ENCODE measurements at regions not wholly inside any gene's neighbourhood (a gene's known extent, or its start where the extent isn't known, plus 50 kb on each side); places are given as distances from the start of the nearest gene placed in this dataset.

DNA sequence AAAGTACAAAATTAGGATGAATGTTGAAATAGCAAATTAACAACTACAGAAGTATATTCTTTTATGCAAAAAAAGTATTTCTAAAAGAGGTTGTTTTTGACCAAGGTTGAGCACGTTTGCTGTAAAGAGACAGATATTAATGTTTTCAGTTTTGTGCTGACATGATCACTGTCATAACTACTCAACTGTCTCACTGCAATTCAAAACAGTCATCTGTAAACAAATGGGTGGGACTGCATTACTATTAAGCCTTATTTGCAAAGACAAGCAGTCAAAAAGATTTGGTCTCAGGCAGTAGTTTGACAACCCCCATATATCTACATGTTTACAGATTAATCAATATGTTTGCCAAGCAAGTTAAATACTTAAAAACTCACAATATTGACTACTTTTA is 109.1 kb upstream of the ZNF385D start:
- H3K36me3 ChIP-seq (ENCODE audit: control insufficient read depth, insufficient read depth, low read length), result no peaks in the 10 kb centered on the region
- no peak overlapping the region for H3K9ac ChIP-seq (ENCODE audit: low read length)
- H3K4me3 ChIP-seq (ENCODE audit: low read length), result no peak overlapping the region
- no peaks in the 10 kb centered on the region for H3K27me3 ChIP-seq (ENCODE audit: control insufficient read depth, insufficient read depth, low read length)
- no peak overlapping the region for H3K27ac ChIP-seq (ENCODE audit: low read depth, low read length)
- H3K4me1 ChIP-seq (ENCODE audit: control insufficient read depth, insufficient read depth, low read length), result no peaks in the 10 kb centered on the region

- H3K9ac ChIP-seq (ENCODE audit: low read length), result no peak overlapping the region
- no peak overlapping the region for H3K4me3 ChIP-seq (ENCODE audit: low read length)
- no peaks in the 10 kb centered on the region for H3K36me3 ChIP-seq (ENCODE audit: control insufficient read depth, insufficient read depth, low read length)
- no peaks in the 10 kb centered on the region for H3K27me3 ChIP-seq (ENCODE audit: control insufficient read depth, insufficient read depth, low read length)
- H3K4me1 ChIP-seq (ENCODE audit: control insufficient read depth, insufficient read depth, low read length), result no peaks in the 10 kb centered on the region
- no peak overlapping the region for H3K27ac ChIP-seq (ENCODE audit: low read depth, low read length)
Measured at GRCh38 chr3:21860657-21861056, 109.6 kb upstream of the ZNF385D start.

DNA sequence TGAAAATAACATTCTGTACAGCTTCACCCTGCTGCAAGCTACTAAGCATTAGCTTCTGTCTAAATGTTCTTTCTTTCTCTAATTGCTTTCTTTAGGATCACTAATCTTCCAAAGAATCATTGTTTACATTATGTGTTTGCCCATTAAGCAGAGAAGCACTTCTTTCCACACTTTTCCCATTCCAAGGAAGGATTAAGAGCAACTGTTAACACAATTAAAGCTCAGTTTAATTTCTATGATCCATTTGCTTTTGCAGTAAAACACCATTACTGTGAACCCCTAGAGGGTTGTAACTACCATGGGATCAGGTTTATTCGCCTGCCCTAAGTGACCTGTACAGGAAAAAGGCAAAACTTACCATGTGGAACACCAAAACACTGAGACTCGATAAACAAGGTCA is 125.8 kb upstream of the ZNF385D start:
- Histone ChIP-seq H3K9ac (ENCODE audit: low read length) (no peak overlapping the region), H3K4me1 (ENCODE audit: control insufficient read depth, insufficient read depth, low read length) (no peaks in the 10 kb centered on the region), H3K27ac (ENCODE audit: low read depth, low read length) (no peak overlapping the region), H3K4me3 (ENCODE audit: low read length) (no peak overlapping the region), H3K36me3 (ENCODE audit: control insufficient read depth, insufficient read depth, low read length) (no peaks in the 10 kb centered on the region), H3K27me3 (ENCODE audit: control insufficient read depth, insufficient read depth, low read length) (no peaks in the 10 kb centered on the region)

DNA sequence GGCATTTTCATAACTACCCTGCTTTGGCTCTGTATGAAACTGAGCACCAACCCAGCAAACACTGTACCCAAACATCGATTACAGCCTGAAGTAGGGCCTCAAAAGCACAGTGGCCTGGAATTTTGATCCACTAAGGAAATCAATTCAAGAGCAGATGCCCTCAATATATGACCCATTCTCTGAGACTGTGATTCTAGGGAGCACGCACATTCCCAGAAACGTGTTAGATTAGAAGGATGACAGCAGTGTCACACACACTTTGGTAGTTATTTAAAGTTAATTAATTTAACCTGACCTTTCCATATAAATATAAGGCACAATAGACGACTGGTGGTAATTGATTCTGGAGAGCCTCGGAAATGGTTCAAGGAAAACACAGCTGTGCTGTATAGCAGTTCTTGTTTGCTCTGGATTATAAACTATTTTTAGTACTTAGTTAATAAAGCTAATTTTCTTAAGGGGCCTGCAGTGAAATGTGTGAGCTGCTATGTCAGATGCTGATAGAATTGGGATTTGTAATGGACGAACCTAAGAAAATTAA is 126.3 kb upstream of the ZNF385D start:
- Histone ChIP-seq H3K27me3 (ENCODE audit: control insufficient read depth, insufficient read depth, low read length) (no peaks in the 10 kb centered on the region), H3K4me3 (ENCODE audit: low read length) (no peak overlapping the region), H3K27ac (ENCODE audit: low read depth, low read length) (no peak overlapping the region), H3K4me1 (ENCODE audit: control insufficient read depth, insufficient read depth, low read length) (no peaks in the 10 kb centered on the region), H3K9ac (ENCODE audit: low read length) (no peak overlapping the region), H3K36me3 (ENCODE audit: control insufficient read depth, insufficient read depth, low read length) (no peaks in the 10 kb centered on the region)

DNA sequence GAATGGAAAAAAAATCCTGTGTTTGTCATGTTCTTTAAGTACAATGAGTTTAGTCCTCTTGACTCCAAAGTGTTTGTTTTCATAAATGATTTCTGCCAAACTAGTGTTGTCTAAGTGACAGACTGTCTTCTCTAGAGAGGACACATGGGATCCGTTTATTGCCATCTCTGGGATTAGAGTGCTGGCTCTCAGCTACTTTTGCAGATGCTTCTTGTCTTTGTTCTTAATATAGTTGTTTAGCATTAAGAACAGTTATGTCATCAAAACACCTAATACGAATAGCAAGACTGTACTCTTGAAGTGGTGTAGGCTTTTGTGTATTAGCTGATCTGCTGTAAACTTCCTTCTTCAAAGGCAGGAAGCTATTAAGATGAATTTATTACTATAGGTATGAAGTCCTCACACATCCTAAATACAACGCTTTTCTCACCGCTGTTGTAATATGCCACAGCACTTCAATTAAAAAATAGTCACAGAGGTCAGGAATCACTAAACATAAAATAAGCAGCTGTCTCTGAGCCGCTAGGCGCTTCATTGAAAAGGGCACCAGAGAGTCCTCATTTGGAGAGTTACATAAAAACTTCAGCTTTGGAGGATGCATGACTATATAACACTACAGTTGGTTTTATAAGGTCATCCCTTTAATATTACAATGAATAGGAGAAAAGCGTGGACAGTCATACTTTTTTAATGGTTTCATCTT is 128.3 kb upstream of the ZNF385D start:
- no peak overlapping the region for H3K9ac ChIP-seq (ENCODE audit: low read length)
- H3K4me1 ChIP-seq (ENCODE audit: control insufficient read depth, insufficient read depth, low read length), result no peaks in the 10 kb centered on the region
- no peaks in the 10 kb centered on the region for H3K27me3 ChIP-seq (ENCODE audit: control insufficient read depth, insufficient read depth, low read length)
- H3K4me3 ChIP-seq (ENCODE audit: low read length), result no peak overlapping the region
- H3K27ac ChIP-seq (ENCODE audit: low read depth, low read length), result no peak overlapping the region
- H3K36me3 ChIP-seq (ENCODE audit: control insufficient read depth, insufficient read depth, low read length), result no peaks in the 10 kb centered on the region

DNA sequence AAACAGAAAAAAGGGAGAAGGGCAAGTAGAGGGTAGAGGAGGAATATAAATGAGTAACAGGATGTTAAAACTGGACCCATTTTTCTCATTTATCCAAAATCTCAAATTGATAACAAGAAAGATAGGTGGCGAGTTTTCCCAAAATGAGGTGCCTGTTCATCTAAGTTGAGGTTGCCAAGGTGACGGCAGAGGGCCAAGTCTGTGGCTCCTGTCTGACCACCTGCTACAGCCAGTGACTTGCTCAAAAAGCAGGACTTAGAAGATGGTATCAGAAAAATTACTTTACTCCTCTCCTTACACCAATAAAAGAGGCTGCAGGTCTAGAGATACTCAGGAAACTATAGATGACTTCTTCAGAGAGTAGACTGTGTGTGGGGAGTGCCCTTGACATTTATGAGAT is 137.6 kb upstream of the ZNF385D start:
- Histone ChIP-seq H3K36me3 (ENCODE audit: control insufficient read depth, insufficient read depth, low read length) (no peaks in the 10 kb centered on the region), H3K27ac (ENCODE audit: low read depth, low read length) (no peak overlapping the region), H3K27me3 (ENCODE audit: control insufficient read depth, insufficient read depth, low read length) (no peaks in the 10 kb centered on the region), H3K4me1 (ENCODE audit: control insufficient read depth, insufficient read depth, low read length) (no peaks in the 10 kb centered on the region), H3K4me3 (ENCODE audit: low read length) (no peak overlapping the region), H3K9ac (ENCODE audit: low read length) (no peak overlapping the region)

DNA sequence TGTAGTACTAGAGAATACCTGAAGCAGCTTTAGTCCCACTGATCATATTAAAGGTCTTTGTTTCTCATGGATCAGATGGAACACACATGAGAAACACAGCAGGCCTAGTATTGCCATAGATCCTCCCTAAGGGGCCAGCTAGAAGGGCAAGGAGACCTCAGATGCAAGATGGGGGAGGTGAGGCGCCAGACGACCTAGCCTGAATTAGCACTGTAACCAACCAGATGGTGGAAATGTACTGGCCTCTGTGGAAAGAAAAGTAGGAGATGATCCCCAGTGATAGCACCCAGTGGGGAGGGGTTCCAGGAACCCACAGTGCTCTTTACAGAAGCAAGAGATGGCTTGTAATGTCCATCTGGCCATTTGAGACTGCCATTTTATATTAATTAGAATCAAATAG is 138.2 kb upstream of the ZNF385D start:
- H3K9ac ChIP-seq (ENCODE audit: low read length), result no peak overlapping the region
- H3K27me3 ChIP-seq (ENCODE audit: control insufficient read depth, insufficient read depth, low read length), result no peaks in the 10 kb centered on the region
- H3K27ac ChIP-seq (ENCODE audit: low read depth, low read length), result no peak overlapping the region
- H3K4me1 ChIP-seq (ENCODE audit: control insufficient read depth, insufficient read depth, low read length), result no peaks in the 10 kb centered on the region
- H3K36me3 ChIP-seq (ENCODE audit: control insufficient read depth, insufficient read depth, low read length), result no peaks in the 10 kb centered on the region
- no peak overlapping the region for H3K4me3 ChIP-seq (ENCODE audit: low read length)

- H3K27me3 ChIP-seq (ENCODE audit: control insufficient read depth, insufficient read depth, low read length), result no peaks in the 10 kb centered on the region
Measured at GRCh38 chr3:21892104-21892503, 141.1 kb upstream of the ZNF385D start.

GRCh38 chr3:21893242-21893641 is 142.2 kb upstream of the ZNF385D start:
- Histone ChIP-seq H3K27me3 (ENCODE audit: control insufficient read depth, insufficient read depth, low read length) (no peaks in the 10 kb centered on the region), H3K4me1 (ENCODE audit: control insufficient read depth, insufficient read depth, low read length) (no peaks in the 10 kb centered on the region), H3K36me3 (ENCODE audit: control insufficient read depth, insufficient read depth, low read length) (no peaks in the 10 kb centered on the region), H3K9ac (ENCODE audit: low read length) (no peak overlapping the region), H3K4me3 (ENCODE audit: low read length) (no peak overlapping the region), H3K27ac (ENCODE audit: low read depth, low read length) (no peak overlapping the region)

More at GRCh38 chr3:21892104-21892503, 141.1 kb upstream of the ZNF385D start:
- Histone ChIP-seq H3K4me1 (ENCODE audit: control insufficient read depth, insufficient read depth, low read length) (no peaks in the 10 kb centered on the region), H3K9ac (ENCODE audit: low read length) (no peak overlapping the region), H3K27ac (ENCODE audit: low read depth, low read length) (no peak overlapping the region), H3K36me3 (ENCODE audit: control insufficient read depth, insufficient read depth, low read length) (no peaks in the 10 kb centered on the region), H3K4me3 (ENCODE audit: low read length) (no peak overlapping the region)

- Histone ChIP-seq H3K9ac (ENCODE audit: low read length) (no peak overlapping the region), H3K4me3 (ENCODE audit: low read length) (no peak overlapping the region), H3K27me3 (ENCODE audit: control insufficient read depth, insufficient read depth, low read length) (no peaks in the 10 kb centered on the region), H3K27ac (ENCODE audit: low read depth, low read length) (no peak overlapping the region), H3K36me3 (ENCODE audit: control insufficient read depth, insufficient read depth, low read length) (no peaks in the 10 kb centered on the region), H3K4me1 (ENCODE audit: control insufficient read depth, insufficient read depth, low read length) (no peaks in the 10 kb centered on the region)
Measured at GRCh38 chr3:21894459-21895340, 143.7 kb upstream of the ZNF385D start.

- no peak overlapping the region for H3K4me3 ChIP-seq (ENCODE audit: low read length)
- H3K36me3 ChIP-seq (ENCODE audit: control insufficient read depth, insufficient read depth, low read length), result no peaks in the 10 kb centered on the region
- no peak overlapping the region for H3K9ac ChIP-seq (ENCODE audit: low read length)
- H3K4me1 ChIP-seq (ENCODE audit: control insufficient read depth, insufficient read depth, low read length), result no peaks in the 10 kb centered on the region
- no peaks in the 10 kb centered on the region for H3K27me3 ChIP-seq (ENCODE audit: control insufficient read depth, insufficient read depth, low read length)
- no peak overlapping the region for H3K27ac ChIP-seq (ENCODE audit: low read depth, low read length)
Measured at GRCh38 chr3:21898316-21898715, 147.3 kb upstream of the ZNF385D start.

DNA sequence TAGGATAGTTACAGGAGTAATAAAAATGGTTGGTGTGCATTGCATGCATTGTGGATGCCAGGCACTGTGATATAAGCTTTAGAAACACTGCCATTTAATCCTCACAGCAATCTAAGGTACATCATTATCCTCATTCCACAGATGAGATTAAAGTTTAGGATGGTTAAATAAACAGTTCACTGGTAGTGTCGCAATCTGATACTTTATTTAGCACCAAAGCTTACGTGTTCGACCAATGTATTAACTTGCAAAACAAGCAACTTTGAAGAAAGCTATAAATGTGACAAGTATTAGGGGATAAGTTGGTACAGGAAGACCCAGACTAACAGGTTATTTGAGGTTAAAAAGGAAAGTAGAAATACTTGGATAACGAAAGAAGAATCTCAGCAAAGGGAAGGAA is 150.5 kb upstream of the ZNF385D start:
- Histone ChIP-seq H3K4me1 (ENCODE audit: control insufficient read depth, insufficient read depth, low read length) (no peaks in the 10 kb centered on the region), H3K4me3 (ENCODE audit: low read length) (no peak overlapping the region)

More for the DNA sequence above, 150.5 kb upstream of the ZNF385D start:
- Histone ChIP-seq H3K9ac (ENCODE audit: low read length) (no peak overlapping the region), H3K27me3 (ENCODE audit: control insufficient read depth, insufficient read depth, low read length) (no peaks in the 10 kb centered on the region), H3K36me3 (ENCODE audit: control insufficient read depth, insufficient read depth, low read length) (no peaks in the 10 kb centered on the region), H3K27ac (ENCODE audit: low read depth, low read length) (no peak overlapping the region)
